ENCODE measurements at regions not wholly inside any gene's neighbourhood (a gene's known extent, or its start where the extent isn't known, plus 50 kb on each side); places are given as distances from the start of the nearest gene placed in this dataset.

GRCh38 chr3:148002705-148003205, 593.6 kb downstream of the ZIC1 start:
- H3K27me3 ChIP-seq: no peaks in the 10 kb centered on the region
- no peaks in the 10 kb centered on the region for H3K4me1 ChIP-seq
- no peak for TF ChIP-seq POLR2A (IDR thresholded peaks at IDR 0.05)
- TF ChIP-seq CTCF (IDR thresholded peaks at IDR 0.05): no peak
- intact Hi-C loops (cut with DNase I): no loop called here
- no peaks in the 10 kb centered on the region for H3K36me3 ChIP-seq
- H3K27ac ChIP-seq: no peak overlapping the region
- H3K4me3 ChIP-seq: no peak overlapping the region
- H3K9me3 ChIP-seq: no peaks in the 10 kb centered on the region
- DNase-seq: no peak
- WGBS, 2 donors: 76 to 82% methylated on average over 4 of the region's 4 CpGs

- H3K27me3 ChIP-seq: no peaks in the 10 kb centered on the region
- H3K4me3 ChIP-seq: no peak overlapping the region
- no peaks in the 10 kb centered on the region for H3K36me3 ChIP-seq
- no peak for DNase-seq
- no peaks in the 10 kb centered on the region for H3K4me1 ChIP-seq
- WGBS, 2 donors: 45 to 72% methylated on average over 3 of the region's 3 CpGs
- intact Hi-C loops (cut with DNase I): no loop called here
- no peak overlapping the region for H3K27ac ChIP-seq
- no peak for TF ChIP-seq CTCF (IDR thresholded peaks at IDR 0.05)
- no peak for TF ChIP-seq POLR2A (IDR thresholded peaks at IDR 0.05)
- H3K9me3 ChIP-seq: no peaks in the 10 kb centered on the region
Observed at GRCh38 chr3:148004331-148004730, 595.2 kb downstream of the ZIC1 start.

- intact Hi-C loops (cut with DNase I): no loop called here
- no peak overlapping the region for H3K27ac ChIP-seq
- 33 to 53% methylated on average over 2 of the region's 2 CpGs for WGBS, 2 donors
- H3K4me3 ChIP-seq: no peak overlapping the region
- H3K27me3 ChIP-seq: no peaks in the 10 kb centered on the region
- H3K36me3 ChIP-seq: no peaks in the 10 kb centered on the region
- no peak for DNase-seq
- H3K9me3 ChIP-seq: no peaks in the 10 kb centered on the region
- TF ChIP-seq POLR2A (IDR thresholded peaks at IDR 0.05): no peak
- H3K4me1 ChIP-seq: no peaks in the 10 kb centered on the region
Observed at GRCh38 chr3:148005456-148005855, 596.3 kb downstream of the ZIC1 start.

GRCh38 chr3:148006508-148006907, 597.3 kb downstream of the ZIC1 start:
- no peak for DNase-seq
- H3K27ac ChIP-seq: no peak overlapping the region
- H3K4me3 ChIP-seq: no peak overlapping the region
- no peaks in the 10 kb centered on the region for H3K9me3 ChIP-seq
- intact Hi-C loops (cut with DNase I): no loop called here
- no peaks in the 10 kb centered on the region for H3K27me3 ChIP-seq
- no peaks in the 10 kb centered on the region for H3K4me1 ChIP-seq
- no peaks in the 10 kb centered on the region for H3K36me3 ChIP-seq
- TF ChIP-seq POLR2A (IDR thresholded peaks at IDR 0.05) (no peak), CTCF (IDR thresholded peaks at IDR 0.05) (no peak)

GRCh38 chr3:148008591-148008990, 599.4 kb downstream of the ZIC1 start:
- Histone ChIP-seq H3K4me1 (no peaks in the 10 kb centered on the region), H3K27ac (no peak overlapping the region), H3K27me3 (no peaks in the 10 kb centered on the region), H3K36me3 (no peaks in the 10 kb centered on the region), H3K9me3 (no peaks in the 10 kb centered on the region), H3K4me3 (no peak overlapping the region)
- WGBS, 2 donors: 29 to 58% methylated on average over 1 of the region's 1 CpG
- intact Hi-C loops (cut with DNase I): no loop called here
- TF ChIP-seq CTCF (IDR thresholded peaks at IDR 0.05) (no peak), POLR2A (IDR thresholded peaks at IDR 0.05) (no peak)
- no peak for DNase-seq

GRCh38 chr3:148020861-148021260, 611.7 kb downstream of the ZIC1 start:
- intact Hi-C loops (cut with DNase I): no loop called here
- WGBS, 2 donors: 67 to 71% methylated on average over 1 of the region's 1 CpG
- Histone ChIP-seq H3K4me1 (no peaks in the 10 kb centered on the region), H3K4me3 (no peak overlapping the region), H3K27ac (no peak overlapping the region), H3K9me3 (peaks cover 0 to 6% (median 3%) of the 10 kb centered on the region in 3 donors), H3K27me3 (no peaks in the 10 kb centered on the region), H3K36me3 (no peaks in the 10 kb centered on the region)
- no peak for DNase-seq
- TF ChIP-seq POLR2A (IDR thresholded peaks at IDR 0.05) (no peak), CTCF (IDR thresholded peaks at IDR 0.05) (no peak)

Data from esophagus squamous epithelium (tissue), 5 donors.